H1 (cell line): ENCODE measurements at regions not wholly inside any gene's neighbourhood (a gene's known extent, or its start where the extent isn't known, plus 50 kb on each side); places are given as distances from the start of the nearest gene placed in this dataset.
A peak's percentile ranks its signal among the peaks of the same experiment; 100 is the strongest.

Experiments used
- BCL11A ChIP-seq, 2 experiments: IDR thresholded peaks; one replicate each; pipeline ENCODE4 v1.6.1; 2011; ENCODE audit warnings: low read depth in 2 of 2, low read length in 2 of 2, mild to moderate bottlenecking in 2 of 2
- HDAC6 ChIP-seq: IDR thresholded peaks from one replicate; pipeline ENCODE4 v1.7.1; 2012; ENCODE audit warnings: low read depth, mild to moderate bottlenecking, inconsistent platforms, low read length, moderate library complexity
- KDM1A ChIP-seq: fragments of 200-600, 300-600 bp; sonication (generic); IDR thresholded peaks from 2 replicates; pipeline ENCODE4 v1.7.1; 2016; ENCODE audit warnings: mild to moderate bottlenecking, low read length, borderline replicate concordance
- KDM4A ChIP-seq: IDR thresholded peaks from one replicate; pipeline ENCODE4 v1.7.1; 2012; ENCODE audit warnings: low read depth, mild to moderate bottlenecking, moderate library complexity, low read length, inconsistent platforms; ENCODE audit not compliant: severe bottlenecking
- NANOG ChIP-seq: IDR thresholded peaks from 2 replicates; pipeline ENCODE4 v1.6.1; 2011; ENCODE audit warnings: low read length, low read depth, mild to moderate bottlenecking, inconsistent platforms; ENCODE audit not compliant: insufficient read depth, poor library complexity, severe bottlenecking
- SIN3A ChIP-seq, 2 experiments: IDR thresholded peaks in 1 of 2; conservative IDR thresholded peaks in 1 of 2; 2 replicates each; pipeline ENCODE4 v1.6.1; 2011 to 2012; ENCODE audit warnings: low read length in 2 of 2, improper control_type of control experiment in 1 of 2, low read depth in 1 of 2, mild to moderate bottlenecking in 1 of 2
- SP4 ChIP-seq: IDR thresholded peaks from 2 replicates; pipeline ENCODE4 v1.6.1; 2012; ENCODE audit warnings: low read length, inconsistent platforms
- SUZ12 ChIP-seq: fragments of 200-600 bp; sonication (generic); IDR thresholded peaks from 2 replicates; pipeline ENCODE4 v1.6.1; 2012; ENCODE audit warnings: mild to moderate bottlenecking, inconsistent platforms, low read length, moderate library complexity, mixed read lengths

DNA sequence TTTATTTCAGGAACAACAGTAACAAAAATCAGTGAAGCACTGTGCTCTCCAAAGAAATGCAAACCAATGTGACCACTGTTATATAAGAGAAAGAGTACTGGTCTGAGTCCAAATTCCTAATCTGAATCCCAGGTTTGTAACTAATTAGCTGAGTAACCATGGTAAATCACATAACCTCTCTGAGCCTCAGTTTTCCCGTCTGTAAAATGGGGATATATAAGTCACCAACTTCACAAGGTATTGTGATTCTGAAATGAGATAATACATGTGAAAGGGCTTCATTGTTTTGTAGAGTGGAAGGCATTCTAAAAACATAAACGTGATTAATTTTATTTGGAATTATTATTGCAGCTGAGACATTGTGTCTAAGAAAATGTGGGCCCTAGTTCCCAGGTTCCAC is 91.3 kb upstream of the YPEL5 start (continued):
- TF ChIP-seq SUZ12 = no peak
- TF ChIP-seq HDAC6 = no peak
- no peak for TF ChIP-seq SIN3A (conservative IDR thresholded peaks at IDR 0.05 in 1 of 2, IDR thresholded peaks at IDR 0.05 in 1 of 2; ENCODE audit: low read depth in 1 of 2, low read length in 2 of 2)
- no peak for TF ChIP-seq NANOG
- no peak for TF ChIP-seq SP4
- TF ChIP-seq KDM1A = peak; percentile 39; the same call in 1 of the 2 replicates
- TF ChIP-seq BCL11A (IDR thresholded peaks at IDR 0.05; ENCODE audit: low read depth in 2 of 2, low read length in 2 of 2) = no peak
- no peak for TF ChIP-seq KDM4A
